Skeletal muscle satellite cell (primary cell): ENCODE measurements at regions not wholly inside any gene's neighbourhood (a gene's known extent, or its start where the extent isn't known, plus 50 kb on each side); places are given as distances from the start of the nearest gene placed in this dataset.

Experiments
- H3K27me3 ChIP-seq: 2 replicates; pipeline ENCODE4 v1.7.0; 2013; ENCODE audit warnings: low read length; ENCODE audit not compliant: control insufficient read depth, insufficient read depth
- H3K36me3 ChIP-seq: 2 replicates; pipeline ENCODE4 v1.7.0; 2013; ENCODE audit warnings: mild to moderate bottlenecking, control low read depth, low read length; ENCODE audit not compliant: insufficient read depth
- H3K4me1 ChIP-seq: 2 replicates; pipeline ENCODE4 v1.7.0; 2013; ENCODE audit warnings: low read length; ENCODE audit not compliant: control insufficient read depth, insufficient read depth
- H3K4me2 ChIP-seq: 2 replicates; pipeline ENCODE4 v1.7.0; 2013; ENCODE audit warnings: mild to moderate bottlenecking, low read length
- H3K4me3 ChIP-seq: 2 replicates; pipeline ENCODE4 v1.7.0; 2013; ENCODE audit warnings: low read length
- H3K9ac ChIP-seq: 2 replicates; pipeline ENCODE4 v1.7.0; 2013; ENCODE audit warnings: mild to moderate bottlenecking, low read depth, low read length, moderate library complexity
- H3K9me3 ChIP-seq: replicated peaks from 2 replicates; pipeline ENCODE4 v1.7.0; 2013; ENCODE audit warnings: mild to moderate bottlenecking, control low read depth, low read length

GRCh38 chr20:50395914-50396488 lies 114.2 kb upstream of the PTPN1 start:
- peaks cover 45% of the 10 kb centered on the region for H3K4me1 ChIP-seq
- H3K36me3 ChIP-seq, result no peaks in the 10 kb centered on the region
- no peaks in the 10 kb centered on the region for H3K27me3 ChIP-seq
- no peaks in the 10 kb centered on the region for H3K9me3 ChIP-seq
- H3K4me2 ChIP-seq, result no peak overlapping the region
- peak overlapping the region; percentile 67 for H3K9ac ChIP-seq
- no peak overlapping the region for H3K4me3 ChIP-seq

- no peaks in the 10 kb centered on the region for H3K9me3 ChIP-seq
- no peaks in the 10 kb centered on the region for H3K27me3 ChIP-seq
- H3K4me2 ChIP-seq, result no peak overlapping the region
- no peaks in the 10 kb centered on the region for H3K36me3 ChIP-seq
- peaks cover 45% of the 10 kb centered on the region for H3K4me1 ChIP-seq
- H3K9ac ChIP-seq, result no peak overlapping the region
- H3K4me3 ChIP-seq, result no peak overlapping the region
Measured at GRCh38 chr20:50396623-50397022, 113.6 kb upstream of the PTPN1 start.

GRCh38 chr20:50397058-50397457 lies 113.1 kb upstream of the PTPN1 start:
- Histone ChIP-seq H3K4me3 (no peak overlapping the region), H3K36me3 (no peaks in the 10 kb centered on the region), H3K27me3 (no peaks in the 10 kb centered on the region), H3K9ac (no peak overlapping the region), H3K9me3 (no peaks in the 10 kb centered on the region), H3K4me1 (peaks cover 45% of the 10 kb centered on the region), H3K4me2 (no peak overlapping the region)

GRCh38 chr20:50398064-50398463 lies 112.1 kb upstream of the PTPN1 start:
- Histone ChIP-seq H3K4me2 (no peak overlapping the region), H3K4me1 (peaks cover 45% of the 10 kb centered on the region), H3K27me3 (no peaks in the 10 kb centered on the region), H3K4me3 (no peak overlapping the region), H3K9me3 (no peaks in the 10 kb centered on the region), H3K9ac (no peak overlapping the region), H3K36me3 (no peaks in the 10 kb centered on the region)

- peaks cover 45% of the 10 kb centered on the region for H3K4me1 ChIP-seq
- no peak overlapping the region for H3K9ac ChIP-seq
- no peaks in the 10 kb centered on the region for H3K36me3 ChIP-seq
- no peaks in the 10 kb centered on the region for H3K27me3 ChIP-seq
- no peak overlapping the region for H3K4me2 ChIP-seq
- no peak overlapping the region for H3K4me3 ChIP-seq
- H3K9me3 ChIP-seq, result no peaks in the 10 kb centered on the region
Measured at GRCh38 chr20:50398471-50398820, 111.7 kb upstream of the PTPN1 start.

- Histone ChIP-seq H3K27me3 (no peaks in the 10 kb centered on the region), H3K4me1 (peaks cover 50% of the 10 kb centered on the region), H3K9ac (peak overlapping the region; percentile 39), H3K36me3 (no peaks in the 10 kb centered on the region), H3K4me3 (no peak overlapping the region), H3K9me3 (no peaks in the 10 kb centered on the region), H3K4me2 (peak overlapping the region; percentile 33)
Measured at GRCh38 chr20:50398821-50399554, 111.2 kb upstream of the PTPN1 start.

- Histone ChIP-seq H3K9ac (no peak overlapping the region), H3K27me3 (no peaks in the 10 kb centered on the region), H3K4me1 (peaks cover 51% of the 10 kb centered on the region), H3K9me3 (no peaks in the 10 kb centered on the region), H3K4me3 (no peak overlapping the region), H3K4me2 (no peak overlapping the region), H3K36me3 (no peaks in the 10 kb centered on the region)
Measured at GRCh38 chr20:50399555-50399916, 110.6 kb upstream of the PTPN1 start.

GRCh38 chr20:50399917-50400704 lies 110.1 kb upstream of the PTPN1 start:
- Histone ChIP-seq H3K4me1 (peaks cover 45% of the 10 kb centered on the region), H3K9ac (no peak overlapping the region), H3K27me3 (no peaks in the 10 kb centered on the region), H3K4me3 (no peak overlapping the region), H3K36me3 (no peaks in the 10 kb centered on the region), H3K9me3 (no peaks in the 10 kb centered on the region), H3K4me2 (no peak overlapping the region)

GRCh38 chr20:50400705-50401586 lies 109.2 kb upstream of the PTPN1 start:
- Histone ChIP-seq H3K36me3 (no peaks in the 10 kb centered on the region), H3K9ac (no peak overlapping the region), H3K27me3 (no peaks in the 10 kb centered on the region), H3K4me2 (no peak overlapping the region), H3K9me3 (no peaks in the 10 kb centered on the region), H3K4me3 (no peak overlapping the region), H3K4me1 (peaks cover 37% of the 10 kb centered on the region)

GRCh38 chr20:50401587-50402418 lies 108.4 kb upstream of the PTPN1 start:
- no peaks in the 10 kb centered on the region for H3K36me3 ChIP-seq
- H3K27me3 ChIP-seq, result no peaks in the 10 kb centered on the region
- no peak overlapping the region for H3K4me3 ChIP-seq
- no peak overlapping the region for H3K9ac ChIP-seq
- peaks cover 33% of the 10 kb centered on the region for H3K4me1 ChIP-seq
- no peak overlapping the region for H3K4me2 ChIP-seq
- H3K9me3 ChIP-seq, result no peaks in the 10 kb centered on the region
